ENCODE measurements at regions not wholly inside any gene's neighbourhood (a gene's known extent, or its start where the extent isn't known, plus 50 kb on each side); places are given as distances from the start of the nearest gene placed in this dataset.

GRCh38 chr2:147501968-147502367 is 342.9 kb upstream of the ACVR2A start:
- no peak for DNase-seq (ENCODE audit: low spot score)

DNA sequence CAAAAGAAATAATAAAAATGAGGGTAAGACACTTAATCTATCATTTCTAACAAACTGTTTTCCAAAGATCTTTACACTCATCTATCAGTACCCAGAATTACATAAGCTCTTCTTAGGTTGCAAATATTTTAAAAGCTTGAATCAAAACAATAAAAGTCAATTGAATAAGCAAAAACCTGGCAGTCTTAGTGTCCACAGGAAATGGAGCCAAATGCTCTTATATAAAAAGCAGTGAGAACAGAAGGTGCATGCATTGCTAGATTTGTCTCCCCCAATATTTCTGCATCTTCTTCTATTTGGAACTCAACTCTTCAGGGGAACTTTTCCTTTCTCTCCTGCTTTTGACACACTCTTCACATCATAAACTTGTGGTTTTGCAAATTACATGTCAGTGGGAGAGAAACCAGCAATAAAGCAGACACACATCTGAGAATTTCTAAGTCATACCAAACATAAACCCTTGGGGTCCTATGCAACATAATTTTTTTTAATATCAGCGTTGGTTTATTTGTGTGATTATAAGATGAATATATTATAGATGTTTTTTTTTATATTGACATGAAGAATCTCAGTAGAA is 343.9 kb upstream of the ACVR2A start:
- DNase-seq (ENCODE audit: low spot score), result no peak

DNA sequence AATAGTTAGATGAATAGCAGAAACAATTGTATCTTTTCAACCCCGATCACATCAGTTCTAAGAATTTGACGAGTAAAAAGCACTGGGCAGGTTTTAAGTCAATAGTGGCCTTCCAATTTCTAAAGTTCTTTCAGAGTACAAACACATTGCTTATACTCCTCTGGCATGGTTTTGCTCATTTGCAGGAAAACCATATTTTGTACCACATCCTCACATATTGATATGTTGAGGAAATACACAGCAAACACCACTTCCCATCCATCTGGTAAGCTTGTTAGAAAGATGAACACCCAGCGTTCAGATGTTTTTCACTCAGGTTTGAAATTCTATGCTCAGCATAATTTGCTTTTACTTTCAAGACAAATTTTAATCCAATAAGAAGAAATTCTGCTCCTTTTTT is 344.6 kb upstream of the ACVR2A start:
- DNase-seq (ENCODE audit: low spot score), result no peak

GRCh38 chr2:147499785-147500184 is 345.0 kb upstream of the ACVR2A start:
- no peak for DNase-seq (ENCODE audit: low spot score)

DNA sequence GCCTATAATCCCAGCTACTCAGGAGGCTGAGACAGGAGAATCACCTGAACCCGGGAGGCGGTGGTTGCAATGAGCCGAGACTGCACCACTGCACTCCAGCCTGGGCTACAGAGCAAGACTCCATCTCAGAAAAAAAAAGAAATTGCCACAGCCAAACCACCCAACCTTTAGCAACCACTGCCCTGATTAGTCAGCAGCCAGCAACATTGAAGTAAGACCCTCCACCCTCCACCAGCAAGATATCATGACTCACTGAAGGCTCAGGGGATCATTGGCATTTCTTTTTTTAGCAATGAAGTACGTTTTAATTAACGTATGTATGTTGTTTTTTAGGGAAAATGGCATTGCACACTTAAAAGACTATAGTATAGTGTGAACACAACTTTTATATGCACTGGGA is 349.1 kb upstream of the ACVR2A start:
- no peak for DNase-seq (ENCODE audit: low spot score)

GRCh38 chr2:147492471-147492870 is 352.4 kb upstream of the ACVR2A start:
- no peak for DNase-seq (ENCODE audit: low spot score)

- DNase-seq (ENCODE audit: low spot score), result no peak
These were observed 353.3 kb upstream of the ACVR2A start for GRCh38 chr2:147491506-147491905.

GRCh38 chr2:147490401-147491261 is 354.2 kb upstream of the ACVR2A start:
- no peak for DNase-seq (ENCODE audit: low spot score)

DNA sequence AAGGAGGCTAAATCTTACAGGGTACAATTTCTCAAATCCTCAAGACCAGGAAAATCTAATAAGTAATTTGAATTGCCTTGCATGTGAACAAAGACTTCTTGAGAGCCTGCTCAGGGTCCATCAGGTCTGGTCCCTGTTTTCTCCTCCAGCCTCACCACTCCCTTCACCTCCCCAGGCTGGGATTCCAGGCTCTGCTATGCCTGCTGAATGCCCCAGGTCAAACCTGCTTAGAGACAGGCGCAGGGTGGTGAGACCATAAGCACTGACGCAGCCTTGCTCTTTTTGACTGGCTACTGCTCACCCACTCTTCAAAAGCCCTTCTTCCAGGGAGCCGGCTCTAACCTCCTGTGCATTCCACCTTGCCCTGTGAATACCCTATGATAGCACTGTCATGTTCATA is 356.4 kb upstream of the ACVR2A start:
- no peak for DNase-seq (ENCODE audit: low spot score)

DNA sequence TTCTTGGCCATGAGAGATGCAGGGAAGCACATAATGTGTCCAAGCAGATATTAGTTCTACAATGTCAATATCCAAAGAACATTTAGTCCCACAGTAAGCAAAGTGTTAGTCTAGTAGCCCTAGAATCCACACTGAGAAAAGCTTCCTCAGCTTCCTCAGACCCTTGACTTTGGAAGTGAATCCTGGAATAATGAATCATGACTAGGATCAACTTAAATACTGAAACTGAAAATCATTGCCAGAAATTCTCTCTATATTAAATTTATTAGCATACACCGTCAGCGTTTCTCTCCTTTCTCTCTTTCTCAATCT is 356.9 kb upstream of the ACVR2A start:
- no peak for DNase-seq (ENCODE audit: low spot score)

GRCh38 chr2:147487286-147487977 is 357.4 kb upstream of the ACVR2A start:
- no peak for DNase-seq (ENCODE audit: low spot score)

- no peak for DNase-seq (ENCODE audit: low spot score)
These were observed 359.5 kb upstream of the ACVR2A start for GRCh38 chr2:147485210-147485851.

DNA sequence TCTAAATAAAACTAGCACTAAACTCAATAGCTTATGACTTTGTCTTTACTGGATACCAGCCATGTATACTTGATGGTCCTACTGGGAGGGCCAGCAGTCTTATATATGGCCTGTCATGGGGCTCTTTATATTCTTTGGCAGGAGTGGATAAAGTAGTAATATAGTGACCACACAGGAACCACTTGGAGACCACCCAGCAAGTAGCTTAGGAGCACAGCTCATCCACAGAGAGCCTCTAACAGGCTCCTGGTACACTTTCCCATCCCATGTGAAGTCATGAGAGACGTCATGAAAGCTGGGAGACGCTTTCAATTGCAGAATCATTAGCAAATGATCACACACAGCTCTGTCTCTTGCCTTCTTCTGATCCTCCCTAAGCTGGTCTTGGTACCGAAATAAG is 360.9 kb upstream of the ACVR2A start:
- no peak for DNase-seq (ENCODE audit: low spot score)

- DNase-seq (ENCODE audit: low spot score), result no peak
These were observed 361.7 kb upstream of the ACVR2A start for GRCh38 chr2:147482916-147483669.

- no peak for DNase-seq (ENCODE audit: low spot score)
These were observed 362.5 kb upstream of the ACVR2A start for GRCh38 chr2:147482111-147482895.

DNA sequence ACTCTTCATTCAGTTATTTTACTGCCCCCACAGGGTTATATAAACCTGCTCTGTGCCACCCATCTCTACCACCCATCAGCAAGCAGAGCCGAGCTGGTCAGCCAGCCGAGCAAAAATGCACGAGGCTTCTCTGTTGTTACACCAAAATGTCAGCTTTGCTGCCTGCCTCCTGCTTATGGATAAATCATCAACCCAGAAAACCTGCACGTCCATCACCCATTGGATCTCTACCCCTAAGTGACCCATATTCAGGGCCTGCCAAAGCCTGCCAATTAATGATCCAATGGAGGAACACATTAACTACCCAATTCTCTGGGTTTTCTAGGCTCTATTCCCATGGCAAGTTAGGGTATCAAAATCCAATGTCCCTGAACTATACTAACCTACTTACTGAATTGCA is 365.5 kb upstream of the ACVR2A start:
- no peak for DNase-seq (ENCODE audit: low spot score)

DNA sequence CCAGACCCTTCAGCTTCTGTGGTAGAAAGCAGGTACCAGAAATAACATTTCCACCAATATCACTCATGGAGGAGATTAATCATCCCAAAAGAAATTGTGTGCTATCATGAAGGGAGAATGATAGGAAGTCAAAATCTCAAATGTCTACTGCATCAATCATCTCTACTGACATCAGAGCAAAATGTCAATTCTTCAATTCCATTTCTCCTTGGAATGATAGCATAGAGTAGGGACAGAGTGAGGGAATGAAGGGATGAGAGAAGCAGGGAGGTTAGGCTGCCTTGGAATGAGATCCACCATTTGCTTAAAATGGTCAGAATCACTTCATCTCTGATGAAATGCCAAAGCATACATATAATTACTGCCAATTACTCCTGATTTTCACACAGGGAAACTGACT is 371.8 kb upstream of the ACVR2A start:
- no peak for DNase-seq (ENCODE audit: low spot score)

- no peak for DNase-seq (ENCODE audit: low spot score)
These were observed 373.7 kb upstream of the ACVR2A start for GRCh38 chr2:147471126-147471525.

DNA sequence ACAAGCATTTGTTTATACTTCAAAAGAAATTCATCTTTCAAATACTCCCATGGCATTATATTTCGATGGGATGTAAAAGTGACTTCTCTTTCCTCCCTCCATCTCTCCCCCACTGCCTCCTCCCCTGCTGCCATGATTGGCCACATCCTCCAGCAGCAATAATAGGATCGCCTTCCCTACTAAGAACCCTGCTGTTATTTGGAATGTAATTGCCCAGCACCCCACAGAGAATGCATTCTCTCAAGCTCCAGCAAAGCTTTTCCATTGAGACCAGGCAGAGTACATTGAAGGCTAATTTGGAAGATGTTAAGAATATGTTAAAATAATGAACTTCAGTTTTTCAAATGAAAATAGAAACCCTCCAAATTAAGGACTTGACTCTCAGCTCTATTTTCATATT is 375.4 kb upstream of the ACVR2A start:
- no peak for DNase-seq (ENCODE audit: low spot score)

GRCh38 chr2:147468963-147469362 is 375.9 kb upstream of the ACVR2A start:
- no peak for DNase-seq (ENCODE audit: low spot score)

- no peak for DNase-seq (ENCODE audit: low spot score)
These were observed 376.5 kb upstream of the ACVR2A start for GRCh38 chr2:147468349-147468748.
